Keratinocyte (primary cell): ENCODE measurements at regions not wholly inside any gene's neighbourhood (a gene's known extent, or its start where the extent isn't known, plus 50 kb on each side); places are given as distances from the start of the nearest gene placed in this dataset.

Source experiments
- CTCF ChIP-seq, 3 experiments: IDR thresholded peaks in 1 of 3; conservative IDR thresholded peaks in 1 of 3; optimal IDR thresholded peaks in 1 of 3; 2 replicates in 2 of 3; 3 replicates in 1 of 3; pipeline versions ENCODE3 to v1.5.1; 2011; ENCODE audit warnings: low read length in 3 of 3, mild to moderate bottlenecking in 3 of 3, moderate library complexity in 2 of 3, control low read depth in 1 of 3, inconsistent platforms in 1 of 3; ENCODE audit not compliant: insufficient read depth in 2 of 3; ENCODE audit errors: extremely low read depth in 1 of 3
- EZH2 ChIP-seq: IDR thresholded peaks from one replicate; pipeline ENCODE4 v1.6.1; 2012; ENCODE audit warnings: inconsistent platforms, mild to moderate bottlenecking, low read length, moderate library complexity

GRCh38 chr6:90412538-90413369, 116.1 kb upstream of the BACH2 start:
- TF ChIP-seq CTCF (optimal IDR thresholded peaks at IDR 0.05 in 1 of 3, IDR thresholded peaks at IDR 0.05 in 1 of 3, conservative IDR thresholded peaks at IDR 0.05 in 1 of 3; ENCODE audit: extremely low read depth in 1 of 3, insufficient read depth in 2 of 3, low read length in 3 of 3) (no peak), EZH2 (no peak)
